Stimulated activated effector memory CD8-positive, alpha-beta T cell treated with anti-CD3 and anti-CD28 coated beads, Interleukin-12 subunit alpha, Interleukin-12 subunit beta, amount 100 ng/mL, for 72 hours (primary cell): ENCODE measurements at regions not wholly inside any gene's neighbourhood (a gene's known extent, or its start where the extent isn't known, plus 50 kb on each side); places are given as distances from the start of the nearest gene placed in this dataset.
"Not testable (repeated sequence)": the region's sequence is repeated elsewhere in the genome, so short reads cannot be mapped to it uniquely, and the experiment has no call there.

ENCODE experiments used
- ATAC-seq: fragments of 150-1000 bp; cut with Tn5 transposase; 2 replicates; pipeline ENCODE4 v1.10.0; 2021
- DNase-seq, 2 donors: peaks; one replicate each; pipeline ENCODE4 v3.0.0; 2021 to 2022; ENCODE audit warnings: low spot score in 2 of 2
- H3K27ac Mint-ChIP-seq: one replicate; pipeline ENCODE4 v1.8.0; 2022; ENCODE audit warnings: mild to moderate bottlenecking, mixed read lengths
- H3K36me3 Mint-ChIP-seq: one replicate; pipeline ENCODE4 v1.8.0; 2022; ENCODE audit warnings: mild to moderate bottlenecking, mixed read lengths
- H3K4me1 Mint-ChIP-seq: one replicate; pipeline ENCODE4 v1.8.0; 2022; ENCODE audit warnings: mixed read lengths
- H3K4me3 Mint-ChIP-seq: one replicate; pipeline ENCODE4 v1.8.0; 2022; ENCODE audit warnings: mild to moderate bottlenecking, mixed read lengths
- H3K9me3 Mint-ChIP-seq: one replicate; pipeline ENCODE4 v1.8.0; 2022; ENCODE audit warnings: mixed read lengths

DNA sequence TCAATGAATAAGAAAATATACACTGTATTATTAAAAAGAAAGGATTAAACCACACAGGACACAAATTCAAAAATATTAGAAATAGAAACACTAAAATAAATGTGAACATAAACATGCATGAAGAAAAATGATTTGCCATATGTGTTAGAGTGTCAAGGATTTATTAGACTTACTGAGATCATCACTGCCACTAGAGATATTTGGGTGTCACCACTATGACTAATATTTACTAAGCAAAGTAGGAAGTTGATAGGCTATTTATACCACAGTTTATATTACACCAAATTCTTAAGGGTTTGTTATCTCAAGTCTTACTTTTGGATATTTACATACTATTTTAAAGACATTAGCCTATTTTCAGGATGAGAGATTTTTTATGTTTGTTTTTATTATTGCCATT, 575.0 kb upstream of the SGO1 start:
- Mint-ChIP-seq H3K4me3 (no peak overlapping the region), H3K27ac (no peak overlapping the region), H3K9me3 (peaks cover 18% of the 10 kb centered on the region), H3K4me1 (no peaks in the 10 kb centered on the region), H3K36me3 (no peaks in the 10 kb centered on the region)
- DNase-seq (no peak), ATAC-seq (no peak)

DNA sequence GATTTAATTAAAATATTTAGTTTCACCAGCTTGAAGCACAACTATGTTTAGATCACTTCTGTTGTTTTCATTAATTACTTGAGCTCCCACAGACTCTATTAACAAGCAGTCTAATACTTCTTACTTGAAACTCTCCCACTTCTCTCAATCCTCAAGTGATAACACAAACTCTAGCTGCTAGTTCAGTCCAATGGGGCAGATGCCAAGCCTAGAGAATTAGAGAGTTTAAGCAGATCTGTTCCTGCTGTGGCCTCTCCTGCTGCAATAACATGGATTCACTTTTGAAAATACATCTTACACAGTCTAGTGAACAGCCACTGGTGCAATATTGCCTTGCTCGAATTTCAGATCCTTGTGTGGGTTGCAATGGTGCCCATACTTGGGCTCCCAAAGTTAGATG, 566.4 kb upstream of the SGO1 start:
- Mint-ChIP-seq H3K27ac (no peak overlapping the region), H3K4me3 (no peak overlapping the region), H3K36me3 (no peaks in the 10 kb centered on the region), H3K4me1 (no peaks in the 10 kb centered on the region), H3K9me3 (peaks cover 20% of the 10 kb centered on the region)
- DNase-seq (no peak), ATAC-seq (no peak)

DNA sequence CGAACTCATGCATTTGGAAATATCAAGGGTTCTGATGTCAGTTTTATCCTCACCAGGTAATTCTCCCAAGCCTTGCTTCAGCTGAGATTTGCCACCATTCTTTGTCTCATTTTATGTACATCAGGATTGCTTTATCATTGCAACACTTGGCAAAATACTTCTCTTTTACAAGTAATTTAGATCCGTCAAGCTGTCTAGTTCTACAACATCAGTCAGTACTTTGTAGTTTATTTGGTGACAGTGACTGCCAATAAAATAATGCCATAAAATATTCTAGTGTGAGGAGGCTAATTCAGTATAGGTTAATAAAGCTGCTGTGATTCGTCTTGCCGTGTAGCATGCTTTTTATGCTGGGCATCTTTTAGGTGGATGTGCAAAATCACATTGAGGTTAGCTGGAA, 565.3 kb upstream of the SGO1 start:
- Mint-ChIP-seq H3K9me3 (peaks cover 17% of the 10 kb centered on the region), H3K27ac (no peak overlapping the region), H3K4me1 (no peaks in the 10 kb centered on the region), H3K36me3 (no peaks in the 10 kb centered on the region), H3K4me3 (no peak overlapping the region)
- no peak for ATAC-seq
- no peak for DNase-seq

DNA sequence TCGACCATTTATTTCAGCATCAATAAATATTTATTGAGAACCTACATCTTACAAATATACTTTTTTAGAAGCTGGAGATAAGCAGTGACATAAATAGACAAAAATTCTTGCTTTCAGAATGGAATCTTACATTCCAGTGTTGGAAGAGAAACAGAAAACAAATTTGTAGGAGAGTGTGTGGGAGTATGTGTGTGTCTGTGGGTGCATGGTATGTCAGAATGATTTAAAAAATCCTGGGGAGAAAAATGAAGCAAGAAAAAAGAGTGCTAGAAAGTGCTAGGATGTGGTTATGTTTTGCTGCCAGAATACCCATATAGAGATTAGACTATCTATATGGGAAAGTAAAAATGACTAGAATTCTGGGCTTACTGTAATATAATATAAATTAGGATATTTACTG, 561.7 kb upstream of the SGO1 start:
- Mint-ChIP-seq H3K4me1 (no peaks in the 10 kb centered on the region), H3K9me3 (peaks cover 10% of the 10 kb centered on the region), H3K27ac (no peak overlapping the region), H3K4me3 (no peak overlapping the region), H3K36me3 (no peaks in the 10 kb centered on the region)
- no peak for DNase-seq
- no peak for ATAC-seq

DNA sequence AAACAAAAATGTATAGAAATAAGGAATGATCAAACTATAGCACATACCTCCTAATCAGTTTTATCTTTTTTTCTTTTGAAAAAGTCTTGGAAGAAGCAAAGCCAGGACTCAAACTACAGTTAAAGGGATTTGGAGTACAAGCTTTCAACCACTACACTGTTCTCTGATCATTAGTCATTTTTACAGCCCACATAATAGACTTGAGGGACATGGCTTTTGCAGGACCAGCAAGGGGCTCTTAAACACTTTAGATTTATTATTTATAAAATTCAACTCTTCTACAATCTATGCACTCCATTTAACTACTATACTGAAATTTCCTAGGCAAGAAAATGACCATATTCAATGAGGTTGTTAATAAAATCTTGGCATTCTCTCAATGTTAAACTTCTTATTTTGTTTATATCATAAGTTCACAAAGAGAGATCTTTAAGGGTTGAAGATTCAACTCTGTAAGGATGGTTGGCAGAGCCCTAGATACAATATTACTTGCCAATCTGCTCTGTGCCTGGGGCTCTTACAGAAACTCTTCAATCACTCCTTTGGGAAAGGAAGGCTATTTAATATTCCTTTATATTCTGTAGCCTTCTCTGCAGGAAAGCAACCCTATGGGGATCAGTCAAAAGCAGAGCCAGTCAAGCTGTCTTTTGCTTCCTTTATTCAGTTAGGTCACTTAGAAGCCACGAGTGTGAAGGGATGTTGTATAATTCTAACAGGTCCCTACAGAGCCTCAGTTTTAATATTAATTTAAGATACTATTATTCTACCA, 557.7 kb upstream of the SGO1 start:
- ATAC-seq = no peak
- no peaks in the 10 kb centered on the region for H3K36me3 Mint-ChIP-seq
- peaks cover 4% of the 10 kb centered on the region for H3K9me3 Mint-ChIP-seq
- no peak overlapping the region for H3K4me3 Mint-ChIP-seq
- no peaks in the 10 kb centered on the region for H3K4me1 Mint-ChIP-seq
- H3K27ac Mint-ChIP-seq = no peak overlapping the region
- no peak for DNase-seq

DNA sequence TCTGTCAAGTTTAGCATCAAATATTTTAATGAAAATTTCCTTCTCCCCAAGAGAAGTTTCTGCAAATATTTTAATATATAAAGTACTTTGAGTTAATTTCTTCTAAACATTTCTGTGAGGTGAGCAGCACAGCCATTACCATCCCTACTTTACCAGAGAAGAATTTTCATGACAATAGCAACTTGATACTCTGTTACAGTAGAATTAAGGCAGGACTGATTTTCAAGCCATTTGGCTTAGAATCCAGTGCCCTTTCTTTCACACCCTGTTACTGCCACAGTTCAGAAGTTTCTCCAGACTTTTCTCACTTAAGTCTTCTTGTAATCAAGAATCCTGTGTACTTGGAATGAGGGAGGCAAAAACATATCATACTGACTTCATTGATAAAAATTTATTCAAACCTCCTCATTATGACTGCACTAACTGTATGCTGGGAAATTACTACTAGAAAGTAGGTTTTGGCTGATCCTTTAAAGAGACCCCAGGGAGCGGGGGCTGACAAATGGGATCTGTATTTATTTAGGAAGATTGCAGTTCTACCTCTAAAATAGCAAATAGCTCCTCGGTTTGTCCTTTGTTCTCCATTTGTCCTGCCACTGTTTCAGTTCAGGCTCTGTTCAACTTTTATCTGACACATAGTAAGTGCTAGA, 557.0 kb upstream of the SGO1 start:
- Mint-ChIP-seq H3K27ac (no peak overlapping the region), H3K9me3 (peaks cover 4% of the 10 kb centered on the region), H3K4me3 (no peak overlapping the region), H3K4me1 (no peaks in the 10 kb centered on the region), H3K36me3 (no peaks in the 10 kb centered on the region)
- ATAC-seq (no peak), DNase-seq (no peak)

DNA sequence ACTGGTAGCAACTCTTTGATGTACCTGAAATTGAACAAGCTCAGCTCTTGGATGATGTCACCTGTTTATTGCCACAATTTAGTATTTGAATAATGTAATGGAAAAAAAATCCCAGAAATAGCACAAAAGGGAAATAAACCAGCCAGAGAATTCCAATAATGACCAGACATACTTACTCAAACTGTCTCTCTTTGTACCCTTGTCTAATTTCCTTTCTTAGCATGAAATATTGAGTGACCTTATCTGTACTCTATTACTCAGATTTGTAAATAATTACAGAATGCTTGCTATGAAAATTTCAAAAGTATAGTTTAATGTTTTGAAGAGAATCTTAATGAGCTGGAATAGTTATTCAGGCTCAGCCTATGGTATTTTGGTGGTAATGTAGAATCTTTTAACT, 555.4 kb upstream of the SGO1 start:
- Mint-ChIP-seq H3K9me3 (no peaks in the 10 kb centered on the region), H3K4me1 (no peaks in the 10 kb centered on the region), H3K27ac (no peak overlapping the region)

DNA sequence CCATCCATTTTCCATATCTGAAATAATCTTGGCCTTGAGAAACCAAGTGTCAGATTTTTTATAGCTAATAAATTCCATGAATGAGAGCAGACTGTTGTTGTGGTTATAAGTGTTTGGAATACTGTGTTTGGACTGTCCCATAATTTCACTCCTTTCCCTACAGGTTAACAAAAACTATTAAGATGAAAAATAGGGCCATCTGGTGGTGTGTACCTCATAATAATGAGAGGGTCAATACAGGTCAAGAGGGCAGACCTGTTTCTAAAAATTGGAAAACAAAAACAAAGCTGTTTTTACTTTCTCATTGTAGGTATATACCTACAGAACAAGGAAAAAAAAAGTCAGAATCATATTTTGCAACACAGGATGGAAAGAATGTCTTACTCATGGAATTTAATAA, 553.8 kb upstream of the SGO1 start:
- ATAC-seq (no peak), DNase-seq (no peak)
- no peaks in the 10 kb centered on the region for H3K4me1 Mint-ChIP-seq
- H3K36me3 Mint-ChIP-seq = no peaks in the 10 kb centered on the region
- H3K27ac Mint-ChIP-seq = no peak overlapping the region
- no peaks in the 10 kb centered on the region for H3K9me3 Mint-ChIP-seq
- H3K4me3 Mint-ChIP-seq = no peak overlapping the region

More for the DNA sequence above, 555.4 kb upstream of the SGO1 start:
- Mint-ChIP-seq H3K36me3 (no peaks in the 10 kb centered on the region), H3K4me3 (no peak overlapping the region)
- ATAC-seq (no peak), DNase-seq (no peak)

DNA sequence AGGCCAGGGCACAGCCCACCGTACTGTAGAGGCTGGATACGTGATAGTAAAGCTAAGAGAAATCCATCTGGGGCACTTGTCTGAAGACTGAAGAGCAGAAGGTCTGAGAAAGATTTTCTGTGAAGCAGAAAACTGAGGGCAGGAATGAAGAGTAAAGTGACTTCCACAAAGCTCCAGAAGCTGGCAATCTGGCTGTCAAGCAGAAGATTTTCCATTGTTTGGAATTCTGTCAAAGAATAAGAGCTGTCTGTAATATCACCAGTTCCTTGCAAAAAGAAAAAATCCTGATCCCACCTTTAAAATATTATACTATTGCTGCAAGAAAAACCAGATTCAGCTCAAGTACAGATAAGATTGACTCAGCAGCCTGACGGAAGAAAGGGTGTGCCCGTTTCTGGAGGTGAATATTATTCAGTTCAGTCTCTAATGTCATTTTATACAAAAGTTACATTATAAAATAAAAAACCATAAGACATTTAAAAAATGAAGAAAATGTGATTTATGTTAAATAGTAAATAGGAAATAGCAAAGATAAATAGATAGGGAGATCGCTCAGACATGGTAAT, 550.4 kb upstream of the SGO1 start:
- H3K27ac Mint-ChIP-seq = no peak overlapping the region
- no peak for DNase-seq
- H3K4me3 Mint-ChIP-seq = no peak overlapping the region
- no peak for ATAC-seq
- no peaks in the 10 kb centered on the region for H3K9me3 Mint-ChIP-seq
- H3K36me3 Mint-ChIP-seq = no peaks in the 10 kb centered on the region
- no peaks in the 10 kb centered on the region for H3K4me1 Mint-ChIP-seq

DNA sequence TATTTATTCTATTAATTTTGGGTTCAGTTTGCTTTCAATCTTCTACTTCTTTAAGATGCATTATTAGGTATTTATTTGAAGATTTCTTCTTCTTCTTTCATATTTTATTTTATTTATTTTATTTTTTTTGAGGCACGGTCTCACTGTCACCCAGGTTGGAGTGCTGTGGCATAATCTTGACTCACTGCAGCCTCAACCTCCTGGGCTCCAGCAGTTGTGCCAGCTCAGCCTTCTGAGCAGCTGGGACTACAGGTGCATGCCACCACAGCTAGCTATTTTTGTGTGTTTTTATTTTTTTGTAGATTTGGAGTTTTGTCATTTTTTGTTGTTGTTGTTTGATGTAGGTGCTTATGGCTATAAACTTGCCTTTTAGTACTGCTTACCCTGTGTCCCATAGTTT, 543.2 kb upstream of the SGO1 start:
- Mint-ChIP-seq H3K4me3 (no peak overlapping the region), H3K27ac (no peak overlapping the region), H3K4me1 (no peaks in the 10 kb centered on the region), H3K9me3 (peaks cover 26% of the 10 kb centered on the region), H3K36me3 (no peaks in the 10 kb centered on the region)
- DNase-seq (no peak), ATAC-seq (no peak)

DNA sequence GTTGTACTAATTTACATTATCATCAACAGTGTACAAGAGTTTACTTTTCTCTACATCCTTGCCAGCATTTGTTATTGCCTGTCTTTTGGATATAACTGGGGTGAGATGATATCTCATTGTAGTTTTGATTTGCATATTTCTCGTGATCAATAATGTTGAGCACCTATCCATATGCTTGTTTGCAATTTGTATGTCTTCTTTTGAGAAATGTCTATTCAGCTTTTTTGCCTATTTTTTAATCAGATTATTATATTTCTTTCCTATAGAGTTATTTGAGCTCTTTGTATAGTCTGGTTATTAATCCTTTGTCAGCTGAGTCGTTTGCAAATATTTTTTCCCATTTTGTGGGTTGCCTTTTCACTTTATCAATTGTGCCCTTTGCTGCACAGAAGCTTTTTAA, 540.8 kb upstream of the SGO1 start:
- DNase-seq (no peak), ATAC-seq (no peak)
- Mint-ChIP-seq H3K4me3 (no peak overlapping the region), H3K9me3 (peaks cover 29% of the 10 kb centered on the region), H3K27ac (no peak overlapping the region), H3K4me1 (no peaks in the 10 kb centered on the region), H3K36me3 (no peaks in the 10 kb centered on the region)

DNA sequence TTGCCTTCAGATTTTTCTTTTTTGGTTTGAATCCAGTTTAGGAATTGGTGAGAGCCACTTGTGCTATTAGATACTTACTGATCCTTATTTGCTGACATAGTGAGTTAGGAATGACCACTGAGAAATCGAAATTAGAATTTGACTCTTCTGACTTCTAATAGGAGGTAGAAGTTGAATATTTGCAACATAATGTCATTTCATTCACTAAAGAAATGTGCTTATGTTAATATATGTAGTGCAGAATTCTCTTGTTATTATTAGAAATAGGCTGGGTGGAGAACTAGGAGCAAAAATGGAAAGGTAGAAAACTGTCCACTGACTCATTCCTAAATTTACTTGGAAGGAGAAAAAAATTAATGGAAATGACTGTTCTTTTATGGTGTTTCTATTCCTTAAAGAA, 538.2 kb upstream of the SGO1 start:
- peaks cover 32% of the 10 kb centered on the region for H3K9me3 Mint-ChIP-seq
- no peak overlapping the region for H3K4me3 Mint-ChIP-seq
- H3K4me1 Mint-ChIP-seq = no peaks in the 10 kb centered on the region
- DNase-seq (no peak), ATAC-seq (no peak)
- no peak overlapping the region for H3K27ac Mint-ChIP-seq
- no peaks in the 10 kb centered on the region for H3K36me3 Mint-ChIP-seq

DNA sequence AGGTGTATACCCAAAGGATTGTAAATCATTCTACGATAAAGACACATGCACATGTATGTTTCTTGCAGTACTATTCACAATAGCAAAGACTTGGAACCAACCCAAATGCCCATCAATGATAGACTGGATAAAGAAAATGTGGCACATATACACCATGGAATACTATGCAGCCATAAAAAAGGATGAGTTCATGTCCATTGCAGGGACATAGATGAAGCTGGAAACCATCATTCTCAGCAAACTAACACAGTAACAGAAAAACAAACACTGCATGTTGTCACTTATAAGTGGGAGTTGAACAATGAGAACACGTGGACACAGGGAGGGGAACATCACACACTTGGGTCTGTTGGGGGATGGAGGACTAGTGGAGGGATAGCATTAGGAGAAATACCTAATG, 530.4 kb upstream of the SGO1 start:
- peaks cover 25% of the 10 kb centered on the region for H3K9me3 Mint-ChIP-seq

DNA sequence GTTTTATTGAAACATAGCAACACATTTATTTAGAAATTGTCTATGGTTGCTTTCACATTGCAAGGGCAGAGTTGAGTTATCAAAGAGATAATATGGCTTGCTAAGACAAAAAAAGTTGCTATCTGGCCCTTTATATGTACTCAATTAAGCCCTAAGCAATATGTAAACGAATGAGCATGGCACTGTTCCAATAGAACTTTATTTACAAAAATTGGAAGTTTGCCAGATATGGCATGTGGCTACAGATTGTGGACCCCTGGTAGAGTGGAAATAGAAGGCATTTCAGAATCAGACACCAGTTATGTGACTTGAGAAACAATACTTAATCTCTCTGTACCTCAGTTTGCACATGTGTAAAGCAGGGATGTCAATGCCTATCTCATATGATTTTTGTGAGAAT, 515.6 kb upstream of the SGO1 start:
- DNase-seq = no peak
- Mint-ChIP-seq H3K27ac (no peak overlapping the region), H3K4me3 (no peak overlapping the region), H3K36me3 (no peaks in the 10 kb centered on the region), H3K9me3 (peaks cover 3% of the 10 kb centered on the region), H3K4me1 (no peaks in the 10 kb centered on the region)
- ATAC-seq = no peak

More for the DNA sequence above, 530.4 kb upstream of the SGO1 start:
- not testable (repeated sequence) for H3K4me1 Mint-ChIP-seq, H3K36me3 Mint-ChIP-seq, ATAC-seq, DNase-seq, H3K4me3 Mint-ChIP-seq, H3K27ac Mint-ChIP-seq

DNA sequence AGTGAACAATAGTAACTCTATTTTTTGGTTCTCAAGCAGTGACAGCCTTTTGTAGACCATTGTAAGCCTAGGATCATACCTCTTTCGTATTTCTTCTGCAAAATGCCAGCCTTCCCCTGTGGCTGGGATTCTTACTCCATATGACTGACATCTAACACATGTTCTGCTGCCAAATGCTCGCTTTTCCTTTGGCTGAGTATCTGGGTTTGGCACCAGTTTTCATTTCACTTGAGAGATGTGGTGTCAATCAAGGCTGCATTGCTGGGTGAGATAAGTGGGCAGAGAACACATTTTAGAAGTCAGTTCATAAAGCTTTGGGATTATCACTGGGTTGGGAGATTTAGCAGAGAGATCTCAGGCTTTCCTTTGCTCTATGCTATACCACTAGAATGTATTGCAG, 514.7 kb upstream of the SGO1 start:
- Mint-ChIP-seq H3K4me1 (no peaks in the 10 kb centered on the region), H3K36me3 (no peaks in the 10 kb centered on the region), H3K27ac (no peak overlapping the region), H3K4me3 (no peak overlapping the region), H3K9me3 (peaks cover under 1% of the 10 kb centered on the region)
- ATAC-seq = no peak
- DNase-seq = no peak

DNA sequence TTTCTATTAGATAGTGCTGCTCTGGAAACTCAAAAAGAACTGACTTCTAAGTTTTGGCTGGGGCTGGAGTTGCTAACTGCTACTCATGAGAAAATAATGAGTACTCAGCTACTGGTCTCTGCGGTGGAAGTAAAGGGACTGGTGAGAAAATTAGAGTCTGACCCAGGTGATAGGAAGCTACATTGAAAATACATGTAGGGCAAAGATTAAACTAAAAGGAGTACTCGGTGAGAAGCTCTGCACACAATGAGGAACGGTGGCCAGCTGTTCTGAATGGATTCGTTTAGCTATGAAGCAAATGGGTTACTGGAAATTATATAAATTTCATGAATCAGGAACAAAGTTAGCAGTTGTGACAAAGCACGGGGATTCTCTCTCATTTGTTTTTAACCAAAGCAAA, 512.9 kb upstream of the SGO1 start:
- H3K4me1 Mint-ChIP-seq = no peaks in the 10 kb centered on the region
- peaks cover 4% of the 10 kb centered on the region for H3K9me3 Mint-ChIP-seq
- DNase-seq = no peak
- H3K36me3 Mint-ChIP-seq = no peaks in the 10 kb centered on the region
- no peak overlapping the region for H3K4me3 Mint-ChIP-seq
- ATAC-seq = no peak
- H3K27ac Mint-ChIP-seq = no peak overlapping the region
